GM18867 (cell line): ENCODE measurements at regions not wholly inside any gene's neighbourhood (a gene's known extent, or its start where the extent isn't known, plus 50 kb on each side); places are given as distances from the start of the nearest gene placed in this dataset.
"Not testable (repeated sequence)": the region's sequence is repeated elsewhere in the genome, so short reads cannot be mapped to it uniquely, and the experiment has no call there.

Source experiments
- ATAC-seq: cut with Tn5 transposase; IDR thresholded peaks from one replicate; pipeline ENCODE4 v1.9.1; 2021; ENCODE audit warnings: mild to moderate bottlenecking, moderate library complexity; ENCODE audit not compliant: unreplicated experiment

DNA sequence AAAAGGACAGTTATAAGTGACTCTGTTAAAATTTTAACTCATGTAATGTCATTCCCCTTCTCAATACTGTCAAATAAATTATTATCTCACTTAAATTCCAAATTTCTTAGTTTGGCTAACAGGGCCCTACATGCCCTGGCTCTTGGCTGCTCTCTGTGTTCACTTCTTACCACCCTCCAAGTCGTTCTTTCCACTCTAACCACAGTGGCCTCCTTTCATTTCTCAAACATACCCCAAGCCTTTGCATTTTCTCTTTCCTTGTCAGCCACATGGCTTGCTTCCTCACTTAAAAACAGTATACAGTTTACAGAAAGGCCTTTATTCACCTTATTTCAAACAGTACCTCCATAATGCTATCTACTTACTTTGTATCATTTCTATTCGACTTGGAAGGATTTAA, 737.1 kb upstream of the ZWINT start:
- no peak for ATAC-seq

DNA sequence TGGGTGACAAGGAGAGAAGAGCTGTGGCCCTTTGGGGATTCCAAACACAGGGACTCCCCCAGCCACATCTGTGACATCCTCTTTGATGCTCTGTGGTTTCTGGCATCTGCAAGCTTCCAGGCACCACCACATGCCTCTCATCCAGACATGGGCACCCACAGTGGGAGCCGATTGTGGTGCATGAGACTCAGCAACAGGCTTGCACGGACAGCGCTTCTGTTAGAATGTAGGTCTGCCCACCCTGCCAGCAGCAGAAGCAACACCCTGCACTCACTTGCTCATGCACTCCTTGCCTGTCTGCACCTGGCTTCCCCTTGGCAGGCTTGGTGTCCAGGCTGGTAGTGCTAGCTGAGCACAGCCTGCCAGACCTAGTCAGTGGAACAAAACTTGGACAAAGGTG, 735.0 kb upstream of the ZWINT start:
- no peak for ATAC-seq

DNA sequence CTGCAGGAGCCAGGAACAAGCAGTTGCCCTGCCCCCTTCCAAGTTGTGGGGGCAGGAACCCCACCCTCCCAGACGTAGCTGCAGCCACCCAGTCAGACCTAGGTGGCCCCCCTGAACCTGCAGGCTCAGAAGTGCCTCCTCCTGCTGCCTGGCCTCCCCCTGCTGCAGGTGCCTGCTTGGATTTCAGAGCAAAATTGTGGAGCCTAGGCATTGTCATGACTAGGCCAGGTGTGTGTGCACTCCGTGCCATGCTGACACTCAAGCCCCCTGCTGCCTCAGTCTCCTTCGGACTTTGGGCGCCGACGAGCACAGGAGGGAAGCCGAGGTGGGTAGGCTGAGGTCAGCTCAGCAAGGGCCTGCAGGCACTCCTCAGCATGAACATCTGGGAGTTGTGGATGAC, 733.9 kb upstream of the ZWINT start:
- no peak for ATAC-seq

DNA sequence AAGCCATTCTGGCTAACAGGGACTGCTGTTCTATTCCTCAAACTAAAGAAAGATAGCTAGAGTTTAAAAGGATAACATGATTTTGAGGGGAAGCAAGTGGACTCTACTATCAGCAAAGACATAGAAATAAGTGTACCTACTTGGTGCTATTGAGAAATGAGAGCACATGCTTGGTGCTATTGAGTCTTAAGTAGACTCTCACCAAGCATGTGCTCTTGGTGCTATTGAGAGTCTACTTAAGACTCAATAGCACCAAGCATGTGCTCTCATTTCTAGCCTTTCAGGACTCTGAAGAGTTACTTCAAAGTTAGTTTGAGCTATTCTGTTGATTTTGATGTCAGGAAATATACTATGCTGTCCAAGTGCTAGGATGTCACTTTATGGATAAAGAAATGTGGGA, 733.0 kb upstream of the ZWINT start:
- no peak for ATAC-seq

DNA sequence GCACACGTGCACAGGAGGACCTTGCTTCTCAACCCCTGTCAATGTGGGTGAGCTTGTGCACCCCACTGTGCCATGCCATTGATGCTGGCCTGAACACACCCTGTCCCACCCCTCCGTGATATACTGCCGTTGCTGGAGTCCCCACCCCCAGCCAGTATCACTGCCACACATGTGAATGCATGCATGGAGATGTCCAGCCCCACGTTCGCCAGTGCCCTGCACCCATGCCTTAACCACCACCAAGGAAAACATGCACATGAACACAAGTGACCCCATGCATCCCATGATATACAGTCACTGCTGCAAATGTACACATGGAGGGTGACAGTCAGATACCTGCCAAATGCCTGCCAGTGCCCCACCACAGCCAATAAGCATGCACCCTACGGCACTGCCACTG, 692.5 kb upstream of the ZWINT start:
- no peak for ATAC-seq

DNA sequence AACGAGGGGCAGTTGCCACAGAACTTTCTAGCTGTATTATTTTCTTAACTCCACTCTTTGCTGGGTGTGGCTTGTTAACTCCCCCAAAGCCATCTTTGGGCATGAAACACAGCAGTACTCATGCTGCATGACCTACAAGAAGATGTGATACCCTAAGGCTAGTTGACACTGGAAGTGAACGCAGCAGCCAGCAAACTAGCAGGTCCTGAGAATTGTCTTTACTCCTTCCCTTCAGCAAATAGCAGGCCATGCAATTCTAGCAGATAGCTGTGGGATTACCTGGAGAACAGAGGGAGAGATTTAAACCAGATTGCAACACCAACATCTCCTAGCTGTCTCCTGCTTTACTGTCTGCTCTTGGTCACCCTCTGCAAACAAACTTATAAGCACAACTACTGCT, 688.0 kb upstream of the ZWINT start:
- no peak for ATAC-seq

DNA sequence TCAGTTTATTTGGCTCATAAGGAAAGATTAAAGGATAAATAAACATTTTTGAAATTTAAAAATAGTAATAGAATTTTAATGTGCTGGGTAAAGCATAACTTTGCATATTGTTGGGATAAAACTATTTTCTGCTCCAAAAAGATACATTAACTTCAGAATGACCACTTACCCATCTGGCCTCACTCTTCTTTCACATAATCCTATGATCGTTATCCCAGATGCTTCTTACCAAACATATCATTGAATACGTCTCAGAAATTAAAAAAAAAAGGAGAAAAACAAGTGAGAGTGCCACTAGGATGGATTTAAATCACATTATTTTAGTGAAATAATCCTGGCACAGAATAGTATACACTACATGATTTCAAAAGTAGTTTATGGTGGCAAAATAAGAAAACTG, 677.5 kb upstream of the ZWINT start:
- ATAC-seq, result no peak

DNA sequence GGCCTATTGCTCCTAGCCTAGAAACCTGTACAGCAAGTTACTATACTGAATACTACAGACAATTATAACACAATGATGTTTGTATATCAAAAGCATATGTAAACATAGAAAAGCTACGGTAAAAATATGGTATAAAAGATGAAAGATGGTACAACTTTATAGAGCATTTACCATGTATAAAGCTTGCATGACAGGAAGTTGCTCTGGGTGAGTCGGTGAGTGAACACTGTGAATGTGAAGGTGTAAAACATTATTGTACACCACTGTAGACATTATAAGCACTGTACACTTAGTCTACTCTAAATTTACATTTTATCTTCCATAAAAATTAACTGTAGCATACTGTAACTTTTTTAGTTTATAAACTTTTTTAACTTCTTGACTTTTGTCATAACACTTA, 674.3 kb upstream of the ZWINT start:
- ATAC-seq, result no peak

DNA sequence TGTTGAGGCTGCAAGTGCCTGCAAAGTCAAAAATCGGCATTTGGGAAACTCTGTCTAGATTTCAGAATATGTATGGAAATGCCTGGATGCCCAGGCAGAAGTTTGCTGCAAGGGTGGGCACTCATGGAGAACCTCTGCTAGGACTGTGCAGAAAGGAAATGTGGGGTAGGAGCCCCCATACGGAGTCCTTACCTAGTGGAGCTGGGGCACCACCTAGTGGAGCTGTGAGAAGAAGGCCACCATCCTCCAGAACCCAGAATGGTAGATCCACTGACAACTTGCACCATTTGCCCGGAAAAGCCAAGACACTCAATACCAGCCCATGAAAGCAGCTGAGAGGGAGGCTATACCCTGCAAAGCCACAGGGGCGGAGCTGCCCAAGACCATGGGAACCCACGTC, 671.2 kb upstream of the ZWINT start:
- ATAC-seq, result not testable (repeated sequence)

DNA sequence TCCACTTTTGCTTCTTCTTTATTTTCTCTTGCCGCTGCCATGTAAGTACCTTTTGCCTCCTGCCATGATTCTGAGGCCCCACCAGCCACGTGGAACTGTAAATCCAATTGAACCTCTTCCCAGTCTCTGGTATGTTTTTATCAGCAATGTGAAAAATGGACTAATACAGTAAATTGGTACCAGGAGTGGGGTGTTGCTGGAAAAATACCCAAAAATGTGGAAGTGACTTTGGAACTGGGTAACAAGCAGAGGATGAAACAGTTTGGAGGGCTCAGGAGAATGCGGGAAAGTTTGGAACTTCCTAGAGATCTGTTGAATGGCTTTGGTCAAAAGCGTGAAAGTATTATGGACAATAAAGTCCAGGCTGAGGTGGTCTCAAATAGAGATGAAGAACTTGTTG, 670.3 kb upstream of the ZWINT start:
- no peak for ATAC-seq

DNA sequence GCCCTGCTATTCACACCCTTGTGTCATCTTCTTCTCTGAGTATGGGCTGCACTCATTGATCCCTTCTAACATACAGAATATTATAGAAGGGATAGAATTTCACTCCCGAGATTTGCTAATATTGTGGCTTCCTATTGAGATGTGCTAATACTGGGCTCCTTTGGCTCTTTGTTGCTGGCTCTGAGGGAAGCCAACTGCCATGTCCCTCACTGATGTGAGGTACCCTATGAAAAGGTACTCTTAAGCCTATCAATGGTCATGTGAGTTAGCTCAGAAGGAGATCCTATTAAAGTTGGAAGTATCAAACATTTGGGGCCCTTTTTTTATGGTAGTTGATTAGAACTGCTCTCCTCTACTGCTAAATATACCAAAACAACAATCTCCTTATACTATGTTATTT, 665.2 kb upstream of the ZWINT start:
- ATAC-seq, result no peak

DNA sequence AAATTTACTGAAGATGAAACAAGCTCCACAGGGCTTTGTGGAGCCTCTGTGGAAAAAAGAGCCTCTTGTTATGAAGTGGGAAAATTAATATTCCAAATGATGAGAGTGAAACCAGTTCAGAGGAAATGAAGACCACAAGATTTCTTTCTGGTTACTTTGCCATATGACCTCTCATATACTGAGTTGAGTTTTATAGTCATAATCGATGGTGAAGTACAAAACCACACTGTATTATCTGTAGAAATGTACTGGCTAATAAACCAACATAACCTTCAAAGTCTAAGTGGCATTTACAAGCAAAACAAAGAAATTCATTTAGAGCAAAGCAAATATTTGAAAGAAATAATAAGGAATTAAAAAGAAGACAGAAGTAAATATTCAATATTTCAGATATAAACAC, 662.6 kb upstream of the ZWINT start:
- no peak for ATAC-seq

DNA sequence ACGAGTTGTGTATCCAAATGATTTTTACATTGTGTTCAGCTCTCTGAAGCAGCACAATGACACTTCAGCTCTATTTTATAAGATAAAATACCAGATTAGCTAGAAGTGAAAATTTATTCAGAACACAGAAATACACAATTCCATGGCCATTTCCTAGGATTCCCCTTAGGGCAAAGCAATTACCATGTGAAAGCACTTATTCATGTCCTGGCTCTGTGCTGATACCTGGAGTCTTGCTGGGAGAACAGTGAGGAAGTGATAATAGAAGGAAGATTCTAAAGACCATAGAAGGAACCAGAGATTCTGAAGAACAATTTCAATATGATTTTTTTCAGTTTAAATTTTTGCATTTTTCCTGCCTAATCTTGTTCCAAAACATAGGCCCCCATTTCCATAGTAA, 657.4 kb upstream of the ZWINT start:
- no peak for ATAC-seq

DNA sequence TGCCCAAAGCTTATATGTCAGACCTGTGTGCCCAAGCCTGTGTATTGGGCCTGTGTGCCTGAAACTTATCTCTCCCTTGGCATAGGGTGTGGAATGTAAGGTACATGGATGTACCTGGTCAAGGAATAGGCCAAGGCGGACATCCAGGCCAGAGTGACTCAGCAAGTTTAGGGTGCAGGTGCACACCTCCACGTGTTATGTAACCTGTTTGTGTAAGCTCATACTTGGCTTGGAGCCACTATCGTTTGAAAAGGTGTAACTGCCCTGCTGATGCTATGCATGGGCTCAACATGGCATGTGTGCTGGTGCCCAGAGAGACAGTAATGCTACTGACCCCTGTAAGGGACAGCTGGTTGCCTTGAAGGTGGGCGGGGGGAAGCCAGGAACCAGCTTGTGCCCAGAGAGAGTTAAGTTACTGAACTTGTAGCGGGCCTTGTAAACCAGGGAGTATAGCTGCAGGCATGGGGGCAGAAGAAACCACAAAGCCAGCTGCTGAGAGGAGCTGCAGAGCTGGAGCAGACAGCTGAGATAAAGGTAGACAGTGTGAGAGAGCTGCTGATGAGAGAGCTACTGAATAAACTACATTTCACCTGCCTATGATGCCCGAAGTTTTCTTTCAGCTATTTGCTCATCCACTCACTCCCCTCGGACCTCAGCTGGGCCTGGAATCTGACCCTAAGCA, 656.4 kb upstream of the ZWINT start:
- ATAC-seq, result no peak

DNA sequence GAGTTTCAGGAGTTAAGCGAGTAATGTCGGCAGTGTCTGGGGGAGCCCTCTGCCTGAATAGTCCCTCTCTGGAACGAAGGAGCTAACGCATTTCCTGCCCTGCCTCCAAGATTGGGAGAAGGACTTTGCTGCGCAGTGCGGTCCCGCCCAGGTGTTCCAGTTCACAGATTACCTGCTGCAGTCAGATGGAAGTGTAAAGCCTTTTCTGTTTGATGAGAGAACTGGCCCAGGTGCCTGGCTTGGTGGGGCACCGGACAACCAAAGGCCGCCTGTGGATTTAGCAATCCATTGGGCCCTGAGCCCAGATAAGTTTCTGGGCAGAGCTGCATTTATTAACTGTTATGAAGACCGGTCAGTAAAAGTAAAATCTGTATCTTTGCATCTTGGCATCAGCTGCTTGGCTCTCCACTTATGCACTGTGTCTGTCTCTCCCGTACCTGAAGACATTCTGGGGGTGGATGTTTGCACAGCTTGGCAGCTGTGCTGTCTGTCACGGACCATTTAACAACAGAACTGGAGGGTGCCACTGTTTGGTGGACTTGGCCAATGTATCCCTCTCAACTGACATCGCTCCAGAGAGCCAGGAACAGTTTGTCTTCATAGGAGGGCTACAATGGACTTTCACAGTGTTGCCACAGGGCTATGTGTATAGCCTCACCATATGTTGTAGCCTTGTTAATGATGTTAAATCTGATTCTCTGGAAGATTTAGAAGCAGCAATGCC, 654.7 kb upstream of the ZWINT start:
- no peak for ATAC-seq

DNA sequence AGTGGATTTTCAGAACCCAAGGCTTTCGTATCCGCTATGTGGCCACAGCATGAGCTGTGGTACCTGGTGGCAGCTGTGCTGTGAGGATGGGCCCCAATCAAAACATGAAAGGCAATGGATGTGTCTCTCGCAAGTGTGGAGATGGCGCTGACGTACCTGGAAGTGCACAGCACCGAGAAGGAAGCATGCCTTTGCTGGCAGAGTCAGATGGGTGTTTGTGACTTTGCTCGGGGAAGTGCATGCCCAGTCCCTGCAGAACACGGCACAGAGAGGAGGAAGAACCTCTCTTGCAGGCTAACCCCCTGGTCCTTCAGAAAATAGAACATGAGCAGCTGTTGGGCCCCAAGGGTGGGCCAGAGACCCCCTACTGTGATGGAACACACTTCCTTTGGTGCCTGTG, 654.1 kb upstream of the ZWINT start:
- ATAC-seq, result no peak

DNA sequence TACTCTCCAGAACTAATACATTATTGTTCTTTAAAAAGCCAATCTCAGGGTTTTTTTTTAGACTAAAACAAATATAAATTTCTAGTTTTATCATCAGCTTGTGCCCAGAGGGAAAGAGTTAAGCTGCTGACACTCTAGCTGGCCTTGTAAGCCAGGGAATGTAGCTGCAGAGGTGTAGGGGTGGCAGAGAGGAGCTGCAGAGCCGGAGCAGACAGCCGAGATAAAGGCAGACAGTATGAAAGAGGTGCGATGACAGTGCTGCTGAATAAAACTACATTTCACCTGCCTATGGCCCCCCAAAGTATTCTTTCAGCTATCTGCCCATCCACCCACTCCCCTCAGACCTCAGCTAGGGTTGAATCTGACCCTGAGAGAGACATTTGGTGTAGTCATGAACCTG, 653.7 kb upstream of the ZWINT start:
- ATAC-seq, result no peak

DNA sequence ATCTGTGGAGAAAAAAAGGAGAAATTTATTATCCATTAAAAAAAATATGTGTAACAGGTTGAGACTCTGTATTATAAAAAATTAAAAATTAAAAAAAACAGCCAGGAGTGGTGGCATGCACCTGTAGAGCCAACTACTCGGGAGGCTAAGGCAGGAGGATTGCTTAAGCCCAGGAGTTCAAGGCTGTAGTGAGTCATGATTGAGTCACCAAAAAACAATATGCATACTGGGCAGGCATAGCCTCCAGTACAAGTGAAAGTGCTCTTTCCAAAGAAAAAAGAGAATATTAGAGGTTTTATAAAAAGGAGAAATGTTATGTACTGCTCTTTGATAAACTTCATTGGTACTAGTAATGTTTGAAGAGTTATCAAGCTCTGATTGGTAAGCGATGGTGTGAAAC, 647.1 kb upstream of the ZWINT start:
- ATAC-seq, result no peak

DNA sequence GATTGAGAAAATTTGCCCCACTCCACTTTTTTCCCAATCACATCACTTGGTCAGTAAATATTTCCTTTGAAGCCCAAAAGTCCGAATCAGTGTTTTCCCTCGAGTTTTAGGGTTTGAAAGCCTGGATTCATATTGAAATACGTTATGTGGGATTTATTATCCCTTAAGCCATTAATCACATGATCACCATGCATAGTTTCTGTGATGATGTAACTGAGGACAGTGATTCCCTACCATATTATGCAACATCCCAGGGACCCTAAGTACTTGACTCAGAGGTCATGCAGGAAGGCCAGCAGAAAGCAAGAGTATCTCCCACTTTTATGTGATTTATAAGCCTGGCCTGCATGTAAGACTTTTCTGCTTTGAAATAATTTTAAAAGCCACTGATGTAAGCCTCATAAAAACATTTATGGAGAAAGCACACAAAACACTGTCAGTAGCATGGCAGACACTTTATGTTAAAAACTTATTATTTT, 630.6 kb upstream of the ZWINT start:
- no peak for ATAC-seq

DNA sequence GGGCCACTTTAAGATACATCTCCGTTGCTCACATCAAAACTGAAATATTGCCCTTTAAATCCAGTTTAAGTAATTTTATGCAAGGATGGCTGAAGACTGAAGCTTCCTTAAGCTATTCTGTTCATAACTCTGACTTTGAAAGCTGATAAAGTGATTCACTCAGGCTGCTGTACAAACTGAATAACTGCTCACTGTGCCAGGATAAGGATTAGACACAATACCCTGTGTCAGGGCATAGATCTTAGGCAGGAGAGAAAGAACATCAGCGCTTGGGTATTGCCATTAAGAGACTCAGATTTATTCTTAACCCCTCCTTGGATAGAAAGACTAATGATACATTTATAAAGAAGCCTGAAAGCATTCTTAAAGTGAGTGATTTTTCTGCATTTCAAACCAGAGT, 614.5 kb upstream of the ZWINT start:
- no peak for ATAC-seq

DNA sequence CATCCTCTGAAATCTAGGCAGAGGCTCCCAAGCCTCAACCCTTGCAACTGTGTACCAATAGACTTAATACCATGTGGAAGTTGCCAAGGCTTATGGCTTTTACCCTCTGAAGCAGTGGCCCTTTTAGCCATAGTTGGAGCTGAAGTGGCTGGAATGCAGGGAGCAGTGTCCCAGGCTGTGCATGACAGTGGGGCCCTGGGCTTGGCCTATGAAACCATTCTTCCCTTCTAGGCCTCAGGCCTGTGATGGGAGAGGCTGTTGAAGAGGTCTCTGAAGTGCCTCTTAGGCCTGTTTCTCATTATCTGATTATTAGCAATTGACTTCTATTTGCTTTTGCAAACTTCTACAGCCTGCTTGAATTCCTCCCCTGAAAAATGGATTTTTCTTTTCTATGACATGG, 612.7 kb upstream of the ZWINT start:
- no peak for ATAC-seq

DNA sequence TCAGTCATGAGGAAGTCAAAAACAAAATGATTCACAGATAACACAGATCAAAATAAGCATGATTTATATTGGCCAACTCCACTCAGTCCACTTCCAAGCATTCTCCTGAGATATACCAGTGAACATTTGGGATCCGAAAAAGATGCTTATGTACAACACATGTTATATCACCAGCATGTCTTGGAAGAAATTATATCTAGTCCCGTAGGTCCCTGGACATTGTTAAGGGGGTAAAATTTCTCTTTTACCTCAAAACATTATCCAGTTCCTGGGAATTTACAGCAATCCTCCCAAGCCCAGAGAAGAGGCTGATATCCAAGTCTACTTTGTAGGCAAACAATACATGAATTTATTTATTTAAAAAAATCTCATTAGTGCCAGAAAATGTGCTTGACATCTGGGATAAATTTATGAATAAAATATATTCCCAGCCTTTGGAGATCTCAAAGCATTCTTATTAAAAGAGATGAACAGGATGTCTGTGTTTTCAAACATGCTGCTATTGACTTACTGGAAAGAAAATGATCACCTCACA, 582.2 kb upstream of the ZWINT start:
- ATAC-seq, result no peak

DNA sequence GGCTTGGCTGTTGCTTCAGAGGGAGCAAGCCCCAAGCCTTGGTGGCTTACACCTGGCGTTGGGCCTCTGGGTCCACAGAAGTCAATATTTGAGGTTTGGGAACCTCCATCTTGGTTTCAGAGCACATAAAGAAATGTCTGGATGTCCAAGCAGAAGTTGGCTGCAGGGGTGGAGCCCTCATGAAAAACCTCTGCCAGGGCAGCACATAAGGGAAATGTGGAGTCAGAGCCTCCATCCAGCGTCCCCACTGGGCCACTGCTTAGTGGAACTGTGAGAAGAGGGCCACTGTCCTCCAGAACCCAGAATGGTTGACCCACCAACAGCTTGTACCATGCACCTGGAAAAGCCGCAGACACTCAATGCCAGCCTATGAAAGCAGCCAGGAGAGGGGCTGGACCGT, 573.5 kb upstream of the ZWINT start:
- ATAC-seq, result no peak
